ENCODE measurements at regions not wholly inside any gene's neighbourhood (a gene's known extent, or its start where the extent isn't known, plus 50 kb on each side); places are given as distances from the start of the nearest gene placed in this dataset.
A peak's percentile ranks its signal among the peaks of the same experiment; 100 is the strongest.

- no peak for TF ChIP-seq TAF1 (IDR thresholded peaks at IDR 0.05; ENCODE audit: low read depth, low read length)
- no peak for TF ChIP-seq POLR2A (IDR thresholded peaks at IDR 0.05; ENCODE audit: low read depth, low read length)
- TF ChIP-seq POLR2AphosphoS5 (IDR thresholded peaks at IDR 0.05; ENCODE audit: low read depth, low read length): no peak
- no peak for TF ChIP-seq POU2F2 (IDR thresholded peaks at IDR 0.05; ENCODE audit: low read depth, low read length)
- TF ChIP-seq SPI1 (IDR thresholded peaks at IDR 0.05; ENCODE audit: low read depth, low read length): peak; percentile 31
Measured at GRCh38 chr2:41965909-41966295, 81.9 kb upstream of the PKDCC start.
